Activated CD4-positive, alpha-beta T cell treated with anti-CD3 and anti-CD28 coated beads, Interleukin-2, amount 50 U/mL, for 24 hours (primary cell): ENCODE measurements at regions not wholly inside any gene's neighbourhood (a gene's known extent, or its start where the extent isn't known, plus 50 kb on each side); places are given as distances from the start of the nearest gene placed in this dataset.

ENCODE experiments used
- DNase-seq, 2 donors: peaks; one replicate each; pipeline ENCODE4 v3.0.0-alpha.2; 2020; ENCODE audit warnings: low read depth in 1 of 2, low spot score in 1 of 2

DNA sequence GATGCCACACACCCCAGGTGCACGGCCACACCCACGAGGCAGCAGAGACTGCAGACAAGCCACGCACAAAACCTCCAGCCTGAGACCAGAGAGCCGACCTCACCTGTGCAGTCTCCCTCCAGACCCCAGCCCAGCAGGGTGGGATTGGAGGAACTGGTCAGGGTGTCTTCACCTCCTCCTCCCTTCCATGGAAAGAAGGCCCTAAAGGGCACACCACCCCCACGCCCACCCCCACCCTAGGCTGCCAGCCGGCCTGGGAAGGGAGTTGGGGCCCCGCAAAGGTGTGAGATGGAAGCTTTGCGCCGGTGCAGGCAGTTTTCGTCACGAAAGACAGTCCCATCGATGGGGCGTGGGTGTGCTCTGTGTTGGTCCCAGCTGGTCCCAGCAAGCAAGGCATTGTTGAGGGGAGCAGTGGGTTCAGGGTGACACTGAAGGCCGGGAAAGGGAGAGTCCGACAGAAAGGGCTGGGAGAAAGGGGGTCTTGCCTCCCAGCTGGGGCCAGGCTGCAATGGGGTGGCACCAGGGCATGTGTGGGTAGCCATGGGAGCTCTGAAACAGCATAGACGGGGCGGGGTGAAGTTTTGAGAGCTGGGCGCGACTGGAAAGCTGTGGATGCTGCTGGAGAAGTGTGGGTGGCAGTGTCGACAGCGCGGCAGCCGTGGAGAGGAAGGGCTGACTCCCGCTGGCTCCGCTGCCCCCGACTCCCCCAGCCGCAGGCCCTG lies 349.2 kb downstream of the GLRX3 start:
- no peak for DNase-seq

DNA sequence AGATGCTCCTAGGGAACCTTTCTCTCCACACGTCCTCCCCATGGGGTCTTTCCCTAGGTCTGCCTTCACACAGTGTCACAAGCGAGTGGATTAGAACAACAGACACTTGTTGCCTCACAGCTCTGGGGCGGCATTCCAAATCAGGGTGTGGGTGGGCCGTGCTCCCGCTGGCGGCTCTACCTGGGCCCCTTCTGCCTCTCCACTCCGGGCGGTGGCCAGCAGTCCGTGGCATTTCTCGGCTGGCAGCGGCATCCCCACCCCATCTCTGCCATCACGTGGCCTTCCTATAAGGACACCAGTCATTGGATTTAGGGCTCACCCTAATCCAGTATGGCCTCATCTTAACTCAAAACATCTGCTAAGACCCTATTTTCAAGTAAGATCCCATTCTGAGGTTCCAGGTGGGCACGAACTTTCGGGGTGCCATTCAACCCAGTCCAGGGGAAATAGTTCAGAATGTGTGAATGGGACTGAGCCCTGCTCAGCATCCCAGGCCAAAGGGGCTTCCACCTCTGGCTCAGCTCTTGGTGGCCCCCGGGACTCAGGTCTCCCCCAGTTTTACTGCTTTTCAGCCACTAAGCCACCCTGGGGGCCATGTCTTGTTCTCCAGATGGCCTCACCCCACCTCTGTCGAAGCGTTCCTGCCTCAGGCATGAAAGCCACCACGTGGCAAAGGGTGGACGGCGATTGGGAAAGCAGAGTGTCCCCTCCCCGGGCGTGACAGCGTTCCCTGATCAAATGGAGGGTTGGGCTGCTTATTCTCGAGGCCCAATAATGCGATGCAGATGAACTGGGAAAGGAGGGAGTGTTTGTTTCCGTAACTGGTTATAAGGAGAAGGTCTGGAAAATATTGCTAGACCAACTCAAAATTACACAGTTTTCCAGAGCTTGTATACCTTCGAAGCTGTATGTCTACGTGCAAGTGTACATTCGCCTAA lies 350.0 kb downstream of the GLRX3 start:
- DNase-seq: no peak

DNA sequence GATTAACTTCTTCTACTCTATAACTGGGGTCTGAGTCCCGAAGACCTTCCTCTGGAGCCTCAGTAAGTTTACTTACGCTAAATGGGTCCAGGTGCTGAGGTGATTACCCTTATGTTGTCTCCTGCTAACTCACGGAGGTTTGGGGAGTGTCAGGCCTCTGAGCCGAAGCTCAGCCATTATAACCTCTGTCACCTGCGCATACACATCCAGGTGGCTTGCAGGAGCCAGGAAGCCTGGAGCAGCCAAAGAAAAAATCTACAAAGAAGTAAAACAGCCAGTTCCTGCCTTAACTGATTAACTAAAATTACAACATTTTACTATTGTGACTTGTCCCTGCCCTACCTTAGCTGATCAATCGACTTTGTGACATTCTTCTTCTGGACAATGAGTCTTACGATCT lies 350.7 kb downstream of the GLRX3 start:
- DNase-seq: no peak

DNA sequence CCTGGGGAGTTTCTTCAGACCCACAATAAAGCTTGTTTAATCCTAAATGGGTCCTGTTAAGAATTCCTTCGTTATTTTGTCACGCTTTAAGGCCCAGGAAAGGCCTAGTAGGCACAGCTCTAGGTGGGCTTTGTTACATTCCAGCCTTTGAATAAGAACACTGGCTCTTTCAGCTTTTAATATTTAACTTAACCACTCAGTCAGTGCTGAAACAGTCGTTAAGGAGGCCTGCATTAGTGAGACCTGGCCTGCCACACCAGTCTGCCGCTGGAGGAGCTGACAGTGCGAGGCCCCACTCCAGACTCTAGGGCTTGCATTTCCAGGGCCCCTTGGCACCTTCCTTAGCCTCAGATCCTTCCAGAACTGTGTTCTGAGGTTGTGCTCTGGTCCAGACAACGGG lies 351.4 kb downstream of the GLRX3 start:
- no peak for DNase-seq

DNA sequence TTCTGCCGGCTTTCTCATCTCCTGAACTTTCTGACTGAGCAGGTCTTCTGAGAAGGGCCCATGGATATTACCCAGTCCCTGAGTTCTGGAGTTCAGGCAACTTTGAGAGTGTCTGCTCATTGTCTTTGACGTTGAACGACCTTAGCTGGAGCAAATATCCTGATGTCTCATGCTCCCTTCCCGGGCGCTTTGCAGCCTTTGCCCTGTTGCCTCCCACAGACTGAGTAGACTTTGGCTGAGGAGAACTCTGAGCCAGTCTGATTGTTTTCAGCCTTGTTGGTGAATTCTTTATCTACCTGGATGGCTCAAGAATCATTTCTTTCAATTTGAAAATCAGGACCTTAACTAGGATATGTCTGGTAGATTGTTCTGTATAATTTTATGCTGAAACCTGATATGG lies 353.7 kb downstream of the GLRX3 start:
- DNase-seq: no peak

DNA sequence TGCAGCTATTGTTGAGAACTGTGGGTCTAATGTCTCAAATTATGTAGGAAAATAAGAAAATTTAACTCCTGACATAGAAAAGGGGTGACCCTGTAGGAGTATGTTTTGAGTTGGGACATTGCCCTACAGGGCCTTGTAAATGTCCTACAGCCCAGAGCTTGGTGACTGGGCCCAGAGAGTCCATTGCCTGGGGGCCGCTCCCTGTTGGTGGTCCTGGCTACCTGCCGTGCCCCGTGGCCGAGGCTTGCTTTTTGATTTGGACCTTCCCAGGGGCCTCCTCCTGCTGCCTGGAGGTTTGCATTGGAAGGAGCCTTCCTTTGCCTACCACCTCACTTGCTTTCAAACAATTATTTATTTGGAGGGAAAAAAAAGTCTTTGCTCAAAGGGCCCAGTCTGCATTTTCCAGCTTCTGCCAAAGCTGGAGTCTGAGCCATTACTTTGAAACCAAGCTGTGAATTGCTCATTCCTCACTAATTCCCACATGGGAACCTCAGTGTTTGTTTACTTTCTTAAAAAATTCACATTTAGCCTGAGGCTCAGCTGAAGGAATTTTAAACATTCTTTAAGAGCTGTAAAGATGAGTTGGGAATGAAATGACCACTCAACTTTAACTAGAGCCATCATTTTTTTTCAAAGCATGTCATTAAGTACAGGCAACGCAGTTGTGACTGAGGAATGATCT lies 355.0 kb downstream of the GLRX3 start:
- no peak for DNase-seq

DNA sequence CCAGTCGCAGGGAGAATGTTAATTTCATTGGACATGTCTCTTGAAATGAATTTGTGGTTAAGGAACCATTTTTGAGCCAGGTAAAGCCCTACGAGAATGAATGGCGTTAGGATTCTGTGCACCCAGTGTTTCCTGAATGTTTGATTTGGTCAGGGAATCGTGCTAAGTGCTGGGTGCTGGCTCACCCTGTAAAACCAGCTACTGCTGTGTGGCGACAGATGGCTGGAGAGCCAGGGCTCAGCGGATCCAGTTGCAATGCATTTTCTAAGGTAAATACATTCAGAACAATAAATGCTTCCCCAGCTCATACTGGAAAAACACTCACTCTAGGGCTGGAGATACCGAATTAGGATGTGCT lies 355.5 kb downstream of the GLRX3 start:
- DNase-seq: no peak

DNA sequence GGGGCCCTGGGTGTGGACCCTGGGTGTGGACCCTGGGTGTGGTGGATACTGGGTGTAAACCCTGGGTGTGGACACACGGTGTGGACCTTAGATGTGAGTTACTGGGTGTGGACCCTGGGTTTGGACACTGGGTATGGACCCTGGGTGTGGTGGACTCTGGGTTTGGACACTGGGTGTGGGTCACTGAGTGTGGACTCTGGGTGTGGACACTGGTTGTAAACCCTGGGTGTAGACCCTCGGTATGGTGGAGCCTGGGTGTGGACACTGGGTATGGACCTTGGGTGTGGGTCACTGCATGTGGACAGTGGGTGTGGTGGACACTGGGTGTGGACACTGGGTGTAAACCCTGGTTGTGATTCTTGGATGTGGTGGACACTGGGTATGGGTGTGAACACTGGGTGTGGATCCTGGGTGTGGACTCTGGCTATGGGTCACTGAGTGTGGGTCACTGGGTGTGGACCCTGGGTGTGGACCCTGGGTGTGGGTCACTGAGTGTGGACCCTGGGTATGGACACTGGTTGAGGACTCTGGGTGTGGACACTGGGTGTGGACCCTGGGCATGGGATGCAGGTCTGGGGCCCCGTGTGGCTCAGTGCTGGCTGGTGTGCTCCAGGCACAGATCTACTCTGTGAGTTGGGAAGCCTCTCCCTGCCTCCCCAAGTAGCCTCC lies 356.2 kb downstream of the GLRX3 start:
- no peak for DNase-seq

DNA sequence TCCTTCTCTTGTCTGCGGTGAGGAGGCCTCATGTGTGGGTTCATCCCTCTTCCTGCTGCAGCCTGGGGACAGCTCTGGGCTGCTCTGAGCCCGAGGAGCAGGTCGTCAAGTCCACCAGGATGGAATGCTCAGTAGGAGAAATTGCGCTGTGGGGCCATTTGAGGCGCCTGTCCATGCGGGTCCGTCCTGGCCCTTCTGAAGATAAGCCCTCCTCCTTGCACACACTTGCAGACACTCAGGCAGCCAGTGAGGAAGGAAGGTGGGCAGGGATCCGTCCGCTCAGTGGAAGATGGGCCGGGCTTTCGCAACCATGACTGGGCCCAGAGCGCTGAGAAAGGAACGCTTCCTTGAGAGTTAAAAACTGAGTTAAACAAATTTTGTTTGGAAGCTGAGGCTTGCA lies 356.8 kb downstream of the GLRX3 start:
- DNase-seq: no peak

DNA sequence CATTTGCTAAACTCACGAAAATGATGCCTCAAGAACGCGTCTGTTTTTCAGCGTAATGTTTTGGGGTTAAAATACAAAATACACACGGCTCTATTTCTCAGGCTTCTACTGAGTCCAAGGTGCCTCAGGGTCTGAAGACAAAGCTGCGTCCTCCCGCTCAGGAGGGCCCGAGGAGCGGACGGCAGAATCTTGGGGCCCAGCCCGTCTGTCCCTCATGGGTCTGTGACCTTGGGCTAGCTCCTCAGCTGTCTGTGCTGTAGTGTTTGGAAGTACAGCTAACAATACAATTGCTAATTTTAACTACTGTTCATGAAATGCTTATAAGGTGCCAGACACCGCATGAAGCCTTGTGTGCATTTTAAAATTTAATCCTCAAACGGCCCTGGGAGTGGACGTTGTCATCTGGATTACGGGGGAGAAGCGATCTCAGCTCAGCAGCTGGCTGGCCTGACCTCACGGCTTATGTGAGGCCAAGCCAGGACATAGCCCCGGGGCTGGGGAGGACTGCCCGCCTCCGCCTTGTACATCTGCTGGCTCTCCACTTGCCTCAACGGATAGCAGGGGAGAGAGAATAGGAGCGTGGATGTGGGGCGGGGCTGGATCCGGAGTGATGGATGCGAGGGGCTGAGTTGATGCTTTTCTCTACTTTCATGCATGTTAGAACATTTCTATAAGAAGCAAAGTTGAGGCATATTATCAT lies 357.4 kb downstream of the GLRX3 start:
- DNase-seq: no peak

DNA sequence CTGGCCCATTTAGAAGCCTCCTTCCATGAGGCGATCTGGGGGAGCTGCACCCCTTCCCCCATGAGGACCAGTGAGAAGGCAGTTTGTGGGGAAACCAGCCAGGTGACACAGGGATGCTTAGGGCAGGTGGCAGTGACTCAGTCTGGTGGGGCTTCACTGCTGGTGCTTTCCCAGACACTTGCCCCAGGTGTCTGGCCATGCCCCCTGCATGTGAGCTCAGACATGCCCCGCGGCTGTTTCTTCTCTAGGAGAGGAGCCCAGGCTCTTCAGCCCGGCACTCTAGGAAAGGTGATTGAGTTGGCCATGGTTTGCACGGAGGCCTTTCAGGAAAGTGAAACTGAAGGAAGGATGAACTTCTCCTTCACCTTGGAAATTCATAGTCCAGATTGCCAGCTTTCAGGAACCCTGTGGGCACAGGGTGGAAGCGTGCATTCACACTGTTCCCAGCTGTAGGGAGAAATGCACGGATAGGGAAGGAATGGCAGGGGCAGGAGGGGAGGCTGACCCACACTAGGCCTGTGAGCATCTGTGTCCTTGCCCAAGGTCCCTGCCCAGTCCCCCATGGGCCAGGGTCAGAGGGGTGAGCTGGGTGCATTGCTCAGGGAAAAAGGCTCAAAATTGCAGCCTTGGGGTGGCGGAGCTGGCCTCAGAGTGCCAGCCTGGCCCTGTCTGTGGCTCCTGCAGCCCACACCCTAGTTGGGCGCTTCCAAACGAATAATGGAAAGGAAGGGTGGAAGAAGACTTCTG lies 359.1 kb downstream of the GLRX3 start:
- no peak for DNase-seq

DNA sequence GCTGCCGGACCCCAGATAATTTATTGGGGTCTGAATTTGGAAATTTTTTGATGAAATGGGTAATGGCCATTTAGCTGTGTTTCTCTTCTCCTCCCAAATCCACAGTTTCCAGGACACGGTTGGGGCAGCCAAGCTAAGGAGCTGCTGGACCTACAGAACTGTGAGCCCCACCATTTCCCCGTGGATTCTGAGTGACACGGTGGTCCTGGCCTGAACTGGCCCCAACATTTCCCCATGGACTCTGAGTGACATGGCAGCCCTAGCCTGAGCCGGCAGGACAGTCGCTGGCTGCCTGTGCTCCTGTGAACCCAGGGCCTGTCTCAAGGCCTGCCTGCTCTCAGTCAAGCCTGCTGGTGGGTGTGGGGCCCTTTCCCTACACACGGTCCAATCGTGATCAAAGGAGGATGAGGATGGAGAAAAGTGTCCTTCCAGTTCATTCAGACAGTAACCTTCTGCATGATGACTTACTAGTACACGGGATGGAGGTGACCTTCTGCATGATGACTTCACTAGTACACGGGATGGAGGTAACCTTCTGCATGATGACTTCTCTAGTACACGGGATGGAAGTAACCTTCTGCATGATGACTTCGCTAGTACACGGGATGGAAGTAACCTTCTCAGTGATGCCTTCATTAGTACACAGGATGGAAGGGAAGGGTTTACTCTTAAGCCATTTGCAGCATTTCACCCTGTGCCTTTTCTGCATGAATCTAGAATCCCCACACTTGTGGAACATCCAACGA lies 359.9 kb downstream of the GLRX3 start:
- no peak for DNase-seq

DNA sequence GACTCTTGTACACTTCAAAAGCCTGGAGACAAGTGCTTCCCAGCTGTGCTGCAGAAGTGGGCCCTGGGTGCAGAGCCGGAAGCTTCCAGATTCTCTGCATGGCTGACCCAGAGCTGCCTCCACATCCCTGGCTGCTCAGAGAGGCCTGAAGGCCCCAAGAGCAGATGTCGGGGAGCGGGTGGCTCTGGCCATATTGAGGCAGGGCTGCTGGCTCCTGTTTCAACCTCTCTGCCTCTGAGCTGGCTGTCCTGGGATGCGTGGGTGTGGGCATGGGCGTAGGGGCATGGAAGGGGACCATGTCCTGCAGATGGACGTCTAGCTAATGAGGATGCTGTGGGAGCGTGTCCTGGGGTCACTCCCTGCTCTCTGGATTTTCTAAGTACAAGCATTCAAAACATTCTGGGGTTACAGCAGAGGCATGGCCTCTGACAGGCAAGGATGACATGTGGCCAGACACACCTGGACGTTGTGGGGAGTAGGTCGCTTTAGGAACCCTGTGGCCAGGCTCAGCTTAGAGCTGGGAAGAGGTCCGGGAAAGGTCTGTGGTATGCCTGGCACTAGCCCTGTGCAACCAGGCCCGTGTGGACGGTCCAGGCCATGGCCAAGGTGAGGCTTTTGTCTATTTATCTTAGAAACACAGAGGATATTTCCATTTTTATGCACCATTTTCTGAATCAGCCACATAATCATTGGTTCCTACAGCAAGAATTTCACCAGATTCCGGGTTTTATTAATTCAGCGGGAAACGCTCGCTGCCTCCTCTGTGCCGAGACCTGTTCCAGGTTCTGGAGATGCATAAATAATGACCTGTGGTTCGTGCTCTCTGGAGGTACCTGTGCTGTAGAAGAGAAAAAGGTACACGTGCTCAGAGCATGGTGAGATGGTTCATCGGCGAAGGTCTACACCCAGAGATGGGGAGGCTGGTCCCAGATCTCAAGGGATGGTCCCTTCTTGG lies 361.1 kb downstream of the GLRX3 start:
- DNase-seq: no peak

DNA sequence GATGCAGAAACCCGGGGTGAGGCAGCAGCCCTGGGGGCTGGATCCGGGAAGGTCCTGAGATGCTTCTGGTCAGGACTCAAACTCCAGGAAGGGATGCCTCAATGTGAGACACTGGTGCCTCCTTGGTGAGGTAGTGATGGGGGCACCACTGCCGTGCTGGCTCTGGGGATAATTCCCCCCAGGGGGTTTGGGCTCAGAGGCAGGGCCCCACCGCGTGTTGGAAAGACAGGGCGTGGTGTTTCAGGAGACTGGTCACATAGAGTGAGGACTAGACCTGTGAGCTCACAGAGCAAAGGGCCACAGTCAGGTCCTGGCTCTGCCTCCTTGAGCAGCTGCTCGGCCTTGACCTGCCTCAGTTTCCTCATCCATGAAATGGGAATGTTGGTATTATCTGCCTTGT lies 361.9 kb downstream of the GLRX3 start:
- DNase-seq: no peak

DNA sequence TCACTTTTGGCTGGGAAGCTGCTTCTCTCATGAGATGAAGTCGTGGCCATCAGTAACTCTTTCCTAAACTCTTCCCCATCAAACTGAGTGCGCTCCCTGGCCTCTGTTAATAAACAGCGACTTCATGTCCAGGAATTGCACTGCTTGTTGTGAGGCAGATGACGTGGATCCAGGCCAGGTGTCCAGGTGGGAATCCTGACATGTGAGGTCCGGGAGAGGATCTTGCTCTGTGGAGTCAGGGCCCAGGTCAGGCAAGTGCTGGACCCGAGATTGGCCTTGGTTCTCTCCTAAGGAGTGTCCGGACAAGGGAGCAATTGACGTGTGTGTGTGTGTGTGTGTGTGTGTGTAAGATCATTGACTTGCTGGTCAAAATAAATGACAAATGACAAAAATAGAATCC lies 362.7 kb downstream of the GLRX3 start:
- DNase-seq: no peak

DNA sequence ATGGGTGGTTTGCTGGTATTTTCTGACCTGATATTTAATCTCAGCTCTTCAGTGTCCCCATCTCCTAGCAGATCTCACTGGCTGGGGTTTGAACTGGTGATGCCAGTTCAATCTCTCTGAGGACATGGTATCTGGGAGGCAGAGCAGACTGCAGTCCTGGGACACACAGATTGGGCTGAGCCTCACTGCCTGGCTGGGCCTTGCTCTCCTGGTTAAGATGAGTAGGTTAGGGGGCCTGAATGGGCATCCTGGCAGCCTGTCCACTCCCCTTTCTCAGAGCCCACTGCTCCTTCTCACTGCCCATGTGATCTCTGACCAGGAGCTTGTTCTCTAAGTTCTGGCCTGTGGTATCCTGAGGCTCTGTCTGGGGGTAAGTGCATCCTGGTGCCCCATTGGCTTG lies 363.4 kb downstream of the GLRX3 start:
- no peak for DNase-seq

DNA sequence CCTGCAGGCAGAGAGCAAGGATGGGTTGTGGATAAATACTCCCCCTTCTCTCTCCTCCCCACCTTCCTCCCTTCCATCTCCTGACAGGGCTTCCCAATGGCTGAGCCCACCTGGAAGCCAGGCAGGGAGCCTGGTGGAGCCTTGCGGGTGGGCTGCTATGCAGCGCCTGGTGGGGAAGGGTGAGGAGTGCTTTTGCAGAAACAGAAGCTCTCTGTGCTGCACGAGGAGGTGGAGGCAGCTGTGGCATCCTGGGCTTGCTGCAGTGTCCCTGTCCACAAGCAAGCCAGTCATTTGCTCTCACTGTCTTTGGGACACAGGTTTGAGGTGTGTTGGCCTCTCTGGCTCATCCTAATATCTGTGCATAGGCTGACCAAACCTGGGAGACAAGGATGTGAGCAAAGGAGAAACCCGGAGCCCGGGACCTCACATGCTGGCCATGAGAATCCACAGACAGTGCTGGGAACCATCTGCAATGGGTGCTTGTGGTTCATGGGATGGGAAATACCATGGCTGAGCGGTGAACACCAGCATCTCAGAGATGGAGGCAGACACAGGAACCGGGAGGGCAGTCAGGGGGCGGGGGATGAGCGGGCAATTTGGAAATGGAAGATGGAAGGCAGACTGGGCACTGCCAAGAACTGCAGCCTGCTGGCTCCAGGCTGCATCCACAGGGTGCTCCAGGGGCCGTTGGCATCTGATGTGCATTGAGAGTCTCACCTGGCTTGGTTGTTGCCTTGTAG lies 364.2 kb downstream of the GLRX3 start:
- no peak for DNase-seq

DNA sequence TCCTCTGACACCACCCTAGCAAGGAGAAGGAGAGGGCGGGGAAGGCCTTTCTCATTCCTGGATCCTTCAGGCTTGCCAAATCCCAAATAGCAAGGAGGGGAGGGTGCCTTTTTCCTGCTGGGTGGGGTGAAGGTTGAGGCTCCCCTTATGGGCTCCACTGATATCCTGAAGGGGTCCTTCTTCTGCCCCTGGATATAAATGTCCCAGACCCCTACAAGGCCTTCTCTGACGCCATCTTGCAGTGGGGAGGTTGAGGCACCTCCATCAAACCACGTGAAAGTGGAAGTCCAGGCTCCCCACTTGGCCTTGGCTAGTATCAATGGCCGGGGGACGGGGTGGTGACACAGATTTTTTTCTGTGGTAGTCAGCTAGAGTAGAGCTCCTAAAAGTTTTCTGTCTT lies 371.3 kb downstream of the GLRX3 start:
- no peak for DNase-seq
